ENCODE measurements at regions not wholly inside any gene's neighbourhood (a gene's known extent, or its start where the extent isn't known, plus 50 kb on each side); places are given as distances from the start of the nearest gene placed in this dataset.

DNA sequence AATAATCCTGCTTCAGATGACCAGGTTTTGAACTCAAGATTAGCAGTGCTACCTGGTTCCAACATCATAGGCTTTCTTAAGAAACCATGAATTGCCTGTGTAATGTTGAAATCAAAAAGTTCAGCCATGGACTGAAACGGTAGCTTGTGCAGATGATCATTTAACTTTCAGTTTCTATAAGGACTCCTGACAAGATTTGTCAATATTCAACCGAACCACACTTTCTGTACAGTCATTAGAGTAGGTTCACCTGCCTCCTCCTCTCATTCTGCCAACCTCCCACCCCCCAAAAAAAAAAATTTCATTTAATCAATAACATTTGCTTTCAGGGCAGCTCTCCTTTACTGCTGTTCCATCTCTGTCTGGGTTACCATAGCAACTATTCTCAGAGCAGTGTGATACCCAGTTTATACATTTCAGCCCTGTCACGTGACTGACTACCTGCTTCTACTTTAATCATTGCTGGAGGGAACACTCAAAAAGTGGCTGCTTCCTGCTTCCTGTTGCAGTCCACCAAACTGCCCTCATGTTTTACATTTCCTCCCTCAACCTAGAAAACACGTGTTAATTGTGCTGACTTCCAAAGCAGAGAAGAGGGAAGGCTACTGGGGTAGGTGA, 275.5 kb downstream of the SS18 start:
- intact Hi-C loops (cut with micrococcal nuclease): no loop called here

DNA sequence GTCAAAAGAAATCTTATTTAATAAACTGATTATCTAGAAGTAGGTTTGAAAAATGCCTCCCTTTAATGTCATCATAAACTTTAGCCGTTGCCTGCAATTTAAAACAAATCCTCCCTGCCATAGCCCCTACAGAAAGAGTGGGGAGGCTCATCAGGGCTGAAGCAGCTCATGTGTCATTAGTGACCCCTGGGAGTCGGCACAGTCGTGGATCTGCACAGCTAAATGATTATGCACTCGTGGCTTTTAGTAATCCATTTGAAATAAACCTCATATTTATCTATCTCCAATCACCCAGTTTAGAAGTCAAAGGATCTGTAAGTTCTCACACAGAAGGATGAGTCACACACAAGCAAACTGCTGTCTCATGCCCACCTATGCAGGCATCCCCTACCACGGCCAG, 277.3 kb downstream of the SS18 start:
- intact Hi-C loops (cut with micrococcal nuclease): no loop called here

GRCh38 chr18:25810736-25811135, 279.7 kb downstream of the SS18 start:
- intact Hi-C loops (cut with micrococcal nuclease): no loop called here

- intact Hi-C loops (cut with micrococcal nuclease): no loop called here
Measured at GRCh38 chr18:25805939-25806338, 284.5 kb downstream of the SS18 start.

- intact Hi-C loops (cut with micrococcal nuclease): no loop called here
Measured at GRCh38 chr18:25805323-25805722, 285.1 kb downstream of the SS18 start.

DNA sequence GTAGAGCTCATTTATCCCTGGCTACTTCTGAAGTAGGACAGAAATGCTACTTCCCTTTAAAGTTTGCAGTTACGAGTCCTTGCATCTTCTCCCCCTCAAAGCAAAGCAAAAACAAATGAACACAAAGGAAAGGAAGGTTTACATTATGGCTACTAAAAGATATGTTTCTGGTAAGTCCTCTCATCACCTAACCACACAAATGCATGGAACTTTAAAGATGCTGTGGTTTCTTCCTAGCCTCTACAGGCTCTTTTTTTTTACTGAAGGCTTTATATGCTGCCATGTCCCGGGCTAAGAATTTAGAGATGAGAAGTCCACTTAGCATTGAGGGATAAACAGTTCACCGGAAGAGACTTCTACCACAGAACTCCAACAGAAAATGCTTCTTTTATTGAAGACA, 291.2 kb downstream of the SS18 start:
- intact Hi-C loops (cut with micrococcal nuclease): no loop called here

DNA sequence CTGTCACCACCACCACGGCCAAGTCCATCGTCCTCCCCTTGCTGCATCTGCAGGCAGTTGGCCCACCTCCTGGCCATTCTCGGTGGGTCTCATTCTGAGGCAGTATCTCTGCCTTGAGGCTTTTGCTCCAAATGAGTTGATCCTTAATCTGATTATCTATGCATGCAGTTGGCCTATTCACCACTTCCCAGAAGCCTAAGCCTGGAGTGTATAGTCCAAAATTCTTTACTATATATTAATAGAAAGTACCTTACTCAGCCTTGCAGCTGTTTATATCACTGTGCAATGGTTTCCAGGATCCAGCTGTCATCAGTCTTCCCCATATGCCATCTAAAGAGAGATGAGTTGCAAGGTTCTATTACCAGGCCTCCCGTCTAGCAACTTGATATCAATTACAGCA, 292.4 kb downstream of the SS18 start:
- intact Hi-C loops (cut with micrococcal nuclease): no loop called here

DNA sequence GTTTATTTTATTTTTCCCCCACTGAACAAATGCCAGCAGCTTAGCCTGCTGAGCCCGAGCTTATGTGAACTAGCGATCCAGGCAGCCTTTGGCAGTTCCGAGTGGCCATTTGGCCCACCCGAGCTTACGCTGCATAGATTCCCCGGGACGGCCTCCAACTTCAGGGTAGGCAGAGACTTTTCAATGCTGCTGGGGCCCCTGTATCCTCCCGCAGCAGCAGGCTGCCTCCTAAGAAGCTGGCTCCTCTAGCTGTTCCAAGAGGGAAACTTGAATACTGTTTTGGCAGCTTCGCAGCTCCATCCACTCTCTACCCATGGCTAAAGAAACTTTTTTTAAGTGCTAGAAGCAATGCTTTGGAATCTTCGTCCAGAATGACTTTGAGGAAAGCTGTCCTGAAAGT, 295.2 kb downstream of the SS18 start:
- intact Hi-C loops (cut with micrococcal nuclease): no loop called here

GRCh38 chr18:25787276-25787675, 303.1 kb downstream of the SS18 start:
- intact Hi-C loops (cut with micrococcal nuclease): no loop called here

DNA sequence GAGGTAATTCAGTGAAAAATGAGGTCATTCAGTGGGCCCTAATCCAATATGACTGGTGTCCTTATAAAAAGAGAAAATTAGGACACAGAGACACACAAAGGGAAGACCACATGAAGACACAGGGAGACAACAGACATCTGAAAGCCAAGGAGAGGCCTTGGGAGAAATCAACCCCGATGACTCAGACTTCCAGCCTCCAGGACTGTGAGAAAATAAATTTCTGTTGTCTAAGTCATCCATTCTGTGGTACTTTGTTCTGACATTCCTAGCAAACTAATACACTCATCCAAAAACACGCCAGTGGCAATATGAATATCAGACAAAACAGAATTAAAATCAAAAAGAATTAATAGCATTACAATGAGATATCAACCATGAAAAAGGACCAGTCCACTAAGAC, 303.7 kb downstream of the SS18 start:
- intact Hi-C loops (cut with micrococcal nuclease): no loop called here

DNA sequence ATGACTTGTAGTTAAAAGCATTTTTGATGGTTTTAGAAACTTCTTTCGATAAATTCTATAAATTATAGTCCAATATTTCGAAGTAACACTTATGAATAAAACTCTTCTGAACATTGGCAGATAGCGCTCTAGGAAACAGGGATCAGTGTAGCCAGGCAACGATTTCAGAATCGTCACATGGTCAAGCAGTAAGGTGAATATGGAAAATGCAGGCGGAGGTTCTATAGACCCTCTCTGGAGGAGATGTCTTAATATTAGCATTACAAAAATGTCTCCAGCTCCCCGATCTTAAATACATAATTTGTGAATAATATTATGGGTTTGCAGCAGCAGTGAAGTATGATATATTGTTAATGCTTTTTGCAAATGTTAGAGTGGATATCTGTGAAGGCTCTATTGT, 310.3 kb downstream of the SS18 start:
- intact Hi-C loops (cut with micrococcal nuclease): no loop called here

DNA sequence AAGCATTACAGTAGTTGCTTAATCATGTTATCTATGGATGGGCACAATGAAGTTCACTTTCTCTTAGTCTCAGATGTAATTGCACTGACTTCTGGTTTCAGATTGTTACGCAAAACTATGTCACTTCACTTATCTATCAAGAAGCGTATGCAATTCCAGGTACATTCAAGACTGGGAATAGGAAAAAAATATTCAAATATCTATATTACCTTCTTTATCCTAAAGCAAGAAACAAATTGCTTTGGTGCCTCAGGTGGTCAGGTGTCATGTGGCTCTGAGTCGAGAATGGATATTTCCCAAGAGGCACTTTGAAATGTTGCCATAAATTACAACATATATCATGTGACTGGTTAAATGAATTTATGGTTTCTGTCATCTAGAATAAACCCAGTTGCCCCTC, 318.6 kb downstream of the SS18 start:
- intact Hi-C loops (cut with micrococcal nuclease): no loop called here

DNA sequence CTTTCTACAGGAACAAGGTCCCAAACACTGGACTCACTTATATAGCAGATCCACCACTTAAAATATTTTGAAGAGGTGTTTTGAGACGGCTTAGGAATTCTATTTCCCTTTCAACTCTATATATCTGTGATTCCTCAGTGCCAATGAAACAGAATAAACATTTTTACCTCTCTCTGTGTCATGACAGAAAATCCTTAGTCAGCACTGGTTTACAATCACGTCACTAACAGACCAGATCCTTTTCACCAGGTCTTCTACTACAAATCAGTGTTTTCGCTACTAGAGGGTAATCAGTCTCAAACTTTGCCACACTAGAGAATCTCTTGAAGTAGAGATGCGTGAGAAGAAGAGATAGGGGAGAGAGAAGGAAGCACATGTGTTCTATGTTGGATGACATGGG, 325.6 kb downstream of the SS18 start:
- intact Hi-C loops (cut with micrococcal nuclease): no loop called here

GRCh38 chr18:25759111-25759510, 331.3 kb downstream of the SS18 start:
- intact Hi-C loops (cut with micrococcal nuclease): no loop called here

DNA sequence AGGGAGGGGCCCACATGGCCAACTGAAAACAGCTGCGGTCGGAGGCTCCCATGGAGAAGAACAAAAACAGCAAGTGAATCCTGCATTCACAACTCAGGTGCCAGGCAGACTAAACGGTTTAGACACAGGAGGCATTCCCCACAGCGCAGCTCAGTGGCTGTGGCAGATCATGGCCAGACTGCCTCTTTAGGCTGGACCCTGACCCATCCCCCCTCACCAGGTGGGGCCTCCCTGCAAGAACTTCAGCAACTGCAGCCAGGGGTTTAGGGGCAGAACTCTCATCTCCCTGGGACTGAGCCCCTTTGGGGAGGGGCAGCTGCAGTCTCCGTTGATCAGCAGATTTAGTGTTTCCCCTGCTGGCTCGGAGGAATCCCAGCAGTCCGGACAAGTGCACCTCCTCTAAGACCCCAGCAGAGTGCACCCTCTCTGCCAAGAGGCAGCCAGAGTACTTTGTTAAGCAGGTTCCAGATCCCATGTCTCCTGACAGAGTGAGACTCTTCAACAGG, 346.7 kb downstream of the SS18 start:
- intact Hi-C loops (cut with micrococcal nuclease): no loop called here

DNA sequence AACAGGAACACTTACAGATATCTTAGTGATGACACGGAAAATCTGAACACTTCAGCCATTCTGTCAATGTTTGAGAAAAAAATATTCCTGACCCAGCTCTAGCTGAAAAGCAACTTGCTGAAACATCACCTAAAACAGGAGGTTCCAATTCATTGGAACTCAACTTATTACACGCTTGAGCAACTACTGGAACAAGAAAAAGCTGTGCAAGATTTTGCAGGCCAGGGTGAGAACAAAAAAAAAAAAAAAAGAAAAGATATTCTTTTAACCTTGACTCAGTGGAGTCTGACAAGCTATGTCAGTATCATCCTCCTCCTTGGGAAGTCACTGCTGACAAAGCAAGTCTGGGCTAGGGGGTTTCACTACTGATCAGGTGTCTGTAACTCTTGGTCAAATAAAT, 351.0 kb downstream of the SS18 start:
- intact Hi-C loops (cut with micrococcal nuclease): no loop called here

DNA sequence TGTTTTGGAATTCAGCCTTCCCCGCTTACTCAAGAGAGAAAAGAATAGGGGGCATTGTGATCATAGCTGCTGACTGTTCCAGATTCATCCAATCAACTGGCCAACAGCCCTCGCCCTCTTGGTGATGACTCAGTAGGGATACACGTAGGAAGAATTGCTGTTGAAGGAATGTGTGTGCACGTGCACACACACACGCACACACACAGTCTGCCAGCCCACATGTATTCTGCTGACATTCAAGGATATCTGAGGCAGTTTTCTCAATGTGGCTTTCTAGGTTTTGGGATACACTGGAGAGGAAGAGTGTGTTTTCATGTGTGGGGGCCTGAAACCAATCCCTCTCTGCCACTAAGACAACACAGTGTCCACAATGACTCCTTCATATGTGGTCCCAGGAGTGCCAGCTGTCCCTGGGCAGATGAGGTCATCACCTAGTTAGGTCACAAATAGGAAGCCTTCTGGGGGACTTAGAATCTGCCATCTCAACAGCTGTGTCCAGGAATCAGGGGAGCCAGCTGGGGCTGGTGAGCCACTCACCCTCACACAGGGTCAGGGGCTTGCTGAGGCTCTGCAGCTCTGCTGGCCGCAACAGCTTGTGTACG, 352.6 kb downstream of the SS18 start:
- intact Hi-C loops (cut with micrococcal nuclease): no loop called here

- intact Hi-C loops (cut with micrococcal nuclease): no loop called here
Measured at GRCh38 chr18:25736516-25736915, 353.9 kb downstream of the SS18 start.

DNA sequence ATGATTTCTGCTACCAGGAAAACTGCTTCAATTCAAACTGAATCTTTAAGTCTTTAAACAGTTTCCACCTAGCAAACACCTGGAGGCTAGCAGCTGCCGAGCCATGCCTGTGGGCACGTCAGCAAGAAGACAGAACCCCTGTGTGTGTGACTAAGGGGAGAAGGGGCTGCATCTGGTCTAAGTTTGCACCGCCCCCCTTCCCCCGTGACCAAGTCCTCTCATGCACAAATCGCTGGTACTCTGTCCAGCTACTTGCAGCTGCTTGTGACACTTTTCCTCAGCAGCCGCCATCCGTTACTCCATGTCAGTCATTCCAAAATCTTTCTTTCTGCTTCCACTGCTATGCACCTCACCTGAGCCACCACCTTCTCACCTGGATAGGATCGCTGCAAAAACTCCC, 355.0 kb downstream of the SS18 start:
- intact Hi-C loops (cut with micrococcal nuclease): no loop called here

GRCh38 chr18:25734336-25734735, 356.1 kb downstream of the SS18 start:
- intact Hi-C loops (cut with micrococcal nuclease): no loop called here

GRCh38 chr18:25732862-25733261, 357.6 kb downstream of the SS18 start:
- intact Hi-C loops (cut with micrococcal nuclease): no loop called here

DNA sequence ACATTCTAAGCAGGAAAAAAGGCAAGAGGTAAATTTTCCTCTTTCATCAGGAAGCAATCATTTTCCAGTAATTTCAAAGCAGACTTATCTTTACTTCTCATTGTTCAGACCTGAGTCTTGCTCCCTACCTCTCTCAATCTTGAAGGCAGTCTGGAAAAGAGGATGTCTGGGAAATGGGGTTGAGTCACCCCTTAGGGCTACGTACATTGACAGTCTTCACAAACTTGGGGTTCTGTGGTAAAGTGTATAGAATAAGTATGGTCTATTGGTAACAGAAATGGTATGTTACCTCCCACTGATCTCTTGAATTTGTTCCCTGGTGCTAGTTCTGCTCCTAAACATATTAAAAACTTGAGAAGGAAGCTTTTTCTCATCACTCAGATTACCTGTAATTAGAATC, 361.3 kb downstream of the SS18 start:
- intact Hi-C loops (cut with micrococcal nuclease): no loop called here

DNA sequence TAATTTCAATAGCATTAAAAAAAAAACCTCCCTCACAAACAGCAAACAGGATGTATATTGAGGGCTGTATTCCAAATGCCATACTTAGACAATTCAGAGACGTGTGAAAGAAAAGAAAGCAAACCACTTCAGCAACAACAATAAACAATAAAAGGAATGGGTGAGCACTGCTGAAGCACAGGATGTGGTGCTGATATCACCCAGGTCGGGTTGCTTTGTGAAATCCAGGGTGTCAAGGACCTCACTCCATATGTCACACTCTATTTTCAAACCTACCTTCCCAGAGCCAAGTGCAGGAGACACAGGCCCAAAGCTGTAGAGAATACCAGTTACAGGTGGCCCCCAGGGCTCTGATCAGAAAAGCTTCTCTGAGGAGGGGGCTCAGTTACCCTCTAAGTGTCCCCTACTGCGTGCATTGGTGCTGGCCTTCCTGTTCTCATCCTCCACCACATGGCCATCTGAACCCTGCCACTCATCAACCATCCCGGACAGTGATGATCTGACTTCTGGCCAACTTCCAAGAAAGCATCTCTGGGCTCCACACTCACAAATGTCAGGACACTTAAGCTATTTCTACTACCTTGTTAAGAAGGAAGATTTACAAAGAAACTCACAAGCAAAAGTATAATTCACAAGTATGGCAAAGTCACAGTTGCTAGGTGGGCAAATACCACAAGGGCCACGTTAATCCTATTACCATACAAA, 363.0 kb downstream of the SS18 start:
- intact Hi-C loops (cut with micrococcal nuclease): no loop called here

All from T-helper 1 cell treated with Interleukin-12 subunit alpha and Interleukin-12 subunit beta and Interleukin-4 antibody, amounts not matched to agents 30 ng/mL and 1 ng/mL, for 36 hours (primary cell).